Posterior vena cava (tissue), 2 donors: ENCODE measurements at regions not wholly inside any gene's neighbourhood (a gene's known extent, or its start where the extent isn't known, plus 50 kb on each side); places are given as distances from the start of the nearest gene placed in this dataset.
"Not testable (repeated sequence)": the region's sequence is repeated elsewhere in the genome, so short reads cannot be mapped to it uniquely, and the experiment has no call there.

Source experiments
- DNase-seq: peaks from one replicate; pipeline ENCODE4 v3.0.0-alpha.2; 2020; ENCODE audit warnings: low spot score
- intact Hi-C, 2 donors: fragments of 100-400 bp; cut with DNase I; formaldehyde crosslinking; loops; one replicate each; pipeline versions ENCODE4 v1.14.1 to v1.14.2; 2022 to 2023
- donor health status: DM: yes; HTN: yes; CAD: no.
- donor health status: DM: yes; HTN: yes; CAD: no.

DNA sequence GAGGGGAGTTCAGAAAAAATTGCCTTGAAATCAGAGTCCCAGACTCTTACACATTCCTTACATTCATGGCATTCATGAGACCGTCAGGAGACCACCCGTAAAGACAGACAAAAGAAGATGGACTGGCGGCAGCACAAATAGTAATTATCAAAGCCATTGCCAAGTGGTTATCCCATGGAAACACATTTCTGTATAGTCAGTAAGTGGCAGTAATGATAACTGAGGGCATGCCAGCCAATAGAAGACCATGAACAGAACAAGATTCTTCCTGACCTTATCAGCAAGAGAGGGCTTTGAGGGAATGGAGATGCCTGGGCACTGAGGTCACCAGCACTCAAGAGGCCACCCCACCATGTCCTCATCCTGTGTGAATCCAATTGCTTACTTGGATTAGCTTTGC lies 121.7 kb upstream of the HCCS start:
- intact Hi-C loops = no loop called here
- no peak for DNase-seq

- intact Hi-C loops = no loop called here
- no peak for DNase-seq
Observed at GRCh38 chrX:10990418-10990817, 120.7 kb upstream of the HCCS start.

DNA sequence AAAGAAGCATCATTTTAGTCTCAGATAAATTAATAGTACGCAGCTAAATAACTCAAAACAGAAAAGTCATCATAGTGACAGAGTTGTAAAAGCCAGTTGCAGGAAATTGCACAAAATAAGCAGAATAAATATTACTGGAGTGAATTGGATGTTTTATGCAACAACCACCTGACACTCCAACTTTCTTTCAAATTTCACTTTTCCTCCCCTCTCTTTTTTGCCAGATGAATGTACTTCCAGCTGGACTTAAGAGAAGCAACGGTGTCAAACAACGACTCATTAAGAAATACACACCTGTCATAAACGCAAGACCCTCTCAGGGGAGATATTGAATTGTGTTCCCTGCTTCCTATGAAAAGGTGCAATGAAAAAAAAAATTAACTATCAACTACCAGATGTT lies 120.2 kb upstream of the HCCS start:
- intact Hi-C loops = no loop called here
- no peak for DNase-seq

GRCh38 chrX:10992110-10992509 lies 119.0 kb upstream of the HCCS start:
- intact Hi-C loops = no loop called here
- DNase-seq = no peak

GRCh38 chrX:11007076-11007475 lies 104.1 kb upstream of the HCCS start:
- DNase-seq, intact Hi-C loops: not testable (repeated sequence)

- DNase-seq = no peak
- intact Hi-C loops = no loop called here
Observed at GRCh38 chrX:11010476-11010875, 100.7 kb upstream of the HCCS start.

DNA sequence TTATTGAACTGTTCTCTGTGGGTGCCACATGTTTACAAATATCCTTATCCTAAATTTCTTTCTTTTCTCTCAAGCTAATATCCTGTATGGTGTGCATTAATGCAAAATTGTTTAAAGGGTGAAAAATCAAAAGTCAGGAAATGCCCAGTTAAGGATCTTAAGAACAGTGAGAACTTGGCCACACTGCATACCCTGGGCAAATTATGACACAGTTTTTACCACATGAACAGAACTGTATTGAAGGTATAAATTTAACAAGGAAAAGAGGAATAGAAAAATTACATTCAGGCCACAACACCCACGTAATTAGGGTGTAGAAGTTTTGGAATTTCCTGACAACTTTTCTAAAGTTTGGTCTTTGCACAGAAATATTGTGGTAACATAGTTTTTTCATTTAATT lies 94.4 kb upstream of the HCCS start:
- intact Hi-C loops = no loop called here
- no peak for DNase-seq

- intact Hi-C loops, DNase-seq: not testable (repeated sequence)
Observed at GRCh38 chrX:11022588-11022987, 88.5 kb upstream of the HCCS start.

DNA sequence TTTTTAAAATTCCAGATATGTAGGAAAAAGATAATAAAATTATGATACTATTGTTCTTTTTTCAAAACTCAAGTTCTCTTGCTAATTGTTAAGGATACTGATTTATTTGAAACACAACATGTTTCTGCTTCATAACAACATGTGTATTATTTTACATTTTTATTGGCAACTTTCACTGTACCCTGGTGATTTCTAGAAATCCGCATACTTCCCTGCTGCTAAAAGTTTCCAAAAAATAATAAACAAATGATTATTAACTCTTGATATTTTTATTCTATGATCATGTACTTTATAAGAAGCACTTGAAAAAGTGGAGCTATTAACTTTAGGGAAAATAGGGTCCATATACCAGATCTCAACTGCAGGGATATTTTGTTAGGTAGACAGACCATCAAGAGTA lies 71.2 kb upstream of the HCCS start:
- intact Hi-C loops = loop anchor here in 1 of 2 donors (5.0 kb wide), 1 partner anchor 288 kb away; no protein-coding TSS in a partner anchor
- no peak for DNase-seq

GRCh38 chrX:11040405-11040804 lies 70.7 kb upstream of the HCCS start:
- intact Hi-C loops = loop anchor here in 1 of 2 donors (5.0 kb wide), 1 partner anchor 288 kb away; no protein-coding TSS in a partner anchor

DNA sequence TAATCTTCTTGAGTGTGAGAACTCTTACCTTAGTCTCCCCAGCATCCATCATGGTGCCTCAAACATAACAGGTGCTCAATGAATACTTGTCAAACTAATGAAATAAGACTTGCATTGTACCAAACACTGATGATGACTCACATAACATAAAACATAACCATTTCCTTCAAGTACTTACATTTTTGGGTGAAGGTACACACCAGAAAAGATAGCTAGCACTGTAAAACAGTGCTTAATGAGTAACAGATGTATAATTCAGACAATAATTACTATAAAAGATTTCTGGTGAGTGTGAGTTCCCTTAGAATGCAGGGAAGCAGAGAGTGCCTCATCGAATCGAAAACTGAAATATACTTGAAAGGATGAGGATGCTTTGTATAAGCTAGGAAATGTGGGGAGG lies 70.1 kb upstream of the HCCS start:
- no peak for DNase-seq
- intact Hi-C loops = loop anchor here in 1 of 2 donors (5.0 kb wide), 1 partner anchor 289 kb away; no protein-coding TSS in a partner anchor

More at GRCh38 chrX:11040405-11040804, 70.7 kb upstream of the HCCS start:
- DNase-seq = no peak

DNA sequence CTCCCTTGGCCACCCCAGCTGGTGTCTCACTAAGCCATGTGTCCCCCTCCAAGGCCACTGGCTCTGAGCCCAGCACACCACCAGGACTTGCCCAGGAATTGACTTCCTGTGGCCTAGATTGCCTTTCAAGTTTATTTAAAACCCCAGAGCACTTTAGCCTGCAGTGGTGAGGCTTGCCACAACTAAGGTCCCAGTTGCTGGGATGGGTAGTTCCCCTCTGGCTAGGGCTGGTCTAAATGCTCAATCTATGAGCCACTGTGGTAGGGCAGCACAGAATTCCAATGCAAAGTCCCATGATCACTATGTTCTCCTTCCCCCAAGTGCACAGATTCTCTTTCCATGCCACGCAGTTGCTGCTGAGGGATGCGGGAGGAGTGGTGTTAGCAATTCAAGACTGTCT lies 61.1 kb upstream of the HCCS start:
- intact Hi-C loops = no loop called here

GRCh38 chrX:11053351-11053750 lies 57.8 kb upstream of the HCCS start:
- intact Hi-C loops = no loop called here
- DNase-seq = no peak

More for the DNA sequence above, 61.1 kb upstream of the HCCS start:
- no peak for DNase-seq

- intact Hi-C loops = no loop called here
- no peak for DNase-seq
Observed at GRCh38 chrX:11056322-11057176, 54.6 kb upstream of the HCCS start.

- DNase-seq = no peak
- intact Hi-C loops = no loop called here
Observed at GRCh38 chrX:11059933-11060332, 51.2 kb upstream of the HCCS start.
